ENCODE measurements at regions not wholly inside any gene's neighbourhood (a gene's known extent, or its start where the extent isn't known, plus 50 kb on each side); places are given as distances from the start of the nearest gene placed in this dataset.
A peak's percentile ranks its signal among the peaks of the same experiment; 100 is the strongest.

DNA sequence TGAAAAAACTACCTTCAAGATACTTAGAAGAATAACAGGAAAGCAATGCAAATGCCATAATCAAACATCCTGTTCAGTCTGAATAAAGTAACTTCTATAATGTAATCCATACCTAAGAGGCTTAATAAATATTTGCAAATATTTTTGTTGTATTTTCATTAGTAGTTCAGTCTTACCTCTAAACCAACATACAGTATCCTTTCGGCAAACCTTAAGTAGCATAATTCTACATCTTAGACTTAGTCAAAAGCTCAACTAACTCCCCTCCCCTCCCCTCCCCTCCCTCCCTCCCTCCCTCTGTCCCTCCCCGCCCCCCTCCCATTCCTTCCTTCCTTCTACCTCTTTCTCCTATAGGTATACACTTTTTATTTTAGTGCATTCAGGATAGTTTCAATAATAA lies 1373.2 kb downstream of the SUCLG1 start:
- ChIA-PET POLR2A (ENCODE audit: low non-redundant PET) (no interaction called here), CTCF (no interaction called here)
- Histone ChIP-seq H3K4me1 (ENCODE audit: insufficient read depth, low read length, poor library complexity, severe bottlenecking) (no peaks in the 10 kb centered on the region), H3K27me3 (replicated peaks; ENCODE audit: insufficient read depth, low read depth, low read length, poor library complexity) (no peaks in the 10 kb centered on the region), H3K9me3 (ENCODE audit: low read depth, low read length, poor library complexity, severe bottlenecking) (peaks cover 5% of the 10 kb centered on the region), H3K27ac (ENCODE audit: low read depth, low read length, poor library complexity, severe bottlenecking) (no peak overlapping the region), H3K4me3 (ENCODE audit: low read depth, low read length, poor library complexity, severe bottlenecking) (no peak overlapping the region), H3K36me3 (ENCODE audit: insufficient read depth, low read length, poor library complexity, severe bottlenecking) (no peaks in the 10 kb centered on the region)
- intact Hi-C loops (cut with micrococcal nuclease; ENCODE audit: unreplicated experiment) = no loop called here
- no TSS peak for BruUV-seq (replicated peaks)
- TF ChIP-seq, protein P1, sequence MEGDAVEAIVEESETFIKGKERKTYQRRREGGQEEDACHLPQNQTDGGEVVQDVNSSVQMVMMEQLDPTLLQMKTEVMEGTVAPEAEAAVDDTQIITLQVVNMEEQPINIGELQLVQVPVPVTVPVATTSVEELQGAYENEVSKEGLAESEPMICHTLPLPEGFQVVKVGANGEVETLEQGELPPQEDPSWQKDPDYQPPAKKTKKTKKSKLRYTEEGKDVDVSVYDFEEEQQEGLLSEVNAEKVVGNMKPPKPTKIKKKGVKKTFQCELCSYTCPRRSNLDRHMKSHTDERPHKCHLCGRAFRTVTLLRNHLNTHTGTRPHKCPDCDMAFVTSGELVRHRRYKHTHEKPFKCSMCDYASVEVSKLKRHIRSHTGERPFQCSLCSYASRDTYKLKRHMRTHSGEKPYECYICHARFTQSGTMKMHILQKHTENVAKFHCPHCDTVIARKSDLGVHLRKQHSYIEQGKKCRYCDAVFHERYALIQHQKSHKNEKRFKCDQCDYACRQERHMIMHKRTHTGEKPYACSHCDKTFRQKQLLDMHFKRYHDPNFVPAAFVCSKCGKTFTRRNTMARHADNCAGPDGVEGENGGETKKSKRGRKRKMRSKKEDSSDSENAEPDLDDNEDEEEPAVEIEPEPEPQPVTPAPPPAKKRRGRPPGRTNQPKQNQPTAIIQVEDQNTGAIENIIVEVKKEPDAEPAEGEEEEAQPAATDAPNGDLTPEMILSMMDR (conservative IDR thresholded peaks at IDR 0.05; ENCODE audit: low read depth, low read length) = no peak
- TF ChIP-seq EZH2 (IDR thresholded peaks at IDR 0.05; ENCODE audit: borderline replicate concordance, low read depth, low read length, poor library complexity, severe bottlenecking) = no peak
- no peak for DNase-seq (ENCODE audit: low spot score)

DNA sequence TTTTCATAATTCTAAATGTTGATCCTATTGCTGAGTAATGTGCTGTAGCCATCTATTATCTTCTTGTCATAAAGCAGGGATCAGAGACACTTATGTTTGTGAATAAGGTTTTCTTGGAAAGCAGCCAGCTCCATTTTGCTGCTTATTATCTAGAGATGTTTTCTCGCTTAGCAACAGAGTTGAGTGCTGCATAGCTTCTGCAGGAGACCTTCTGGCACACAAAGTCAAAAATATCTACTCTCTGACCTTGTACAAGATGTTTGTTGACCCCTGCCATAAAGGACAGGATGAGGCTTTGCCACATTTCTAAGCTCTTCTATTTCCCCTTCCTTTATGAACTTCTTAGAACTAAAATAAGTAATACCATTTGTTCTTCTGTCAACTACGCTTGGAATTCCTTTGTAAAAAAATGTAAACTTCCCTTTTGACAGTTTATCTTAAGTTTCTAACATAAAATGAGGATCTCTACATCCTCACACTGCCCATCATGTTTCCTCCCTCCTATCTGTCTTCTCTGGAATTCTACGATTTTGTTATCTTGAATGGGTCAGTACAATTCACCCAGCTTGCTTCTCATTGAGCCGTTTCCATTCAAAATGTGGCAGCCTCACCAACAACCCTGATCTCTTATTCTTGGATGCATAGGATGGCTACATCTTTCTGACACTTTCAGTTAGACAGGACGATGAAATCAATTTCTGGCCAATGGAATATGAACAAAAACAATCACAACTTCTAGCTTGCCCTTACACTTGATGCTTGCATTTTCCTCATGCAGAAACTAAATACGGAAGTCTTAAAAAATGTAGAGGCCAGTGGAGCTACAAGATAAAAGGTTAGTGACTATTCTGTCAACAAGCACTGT lies 1377.0 kb downstream of the SUCLG1 start:
- Histone ChIP-seq H3K9me3 (ENCODE audit: low read depth, low read length, poor library complexity, severe bottlenecking) (peaks cover 10% of the 10 kb centered on the region), H3K4me3 (ENCODE audit: low read depth, low read length, poor library complexity, severe bottlenecking) (no peak overlapping the region), H3K4me1 (ENCODE audit: insufficient read depth, low read length, poor library complexity, severe bottlenecking) (no peaks in the 10 kb centered on the region), H3K36me3 (ENCODE audit: insufficient read depth, low read length, poor library complexity, severe bottlenecking) (no peaks in the 10 kb centered on the region), H3K27ac (ENCODE audit: low read depth, low read length, poor library complexity, severe bottlenecking) (no peak overlapping the region), H3K27me3 (replicated peaks; ENCODE audit: insufficient read depth, low read depth, low read length, poor library complexity) (no peaks in the 10 kb centered on the region)
- ChIA-PET CTCF (no interaction called here), POLR2A (ENCODE audit: low non-redundant PET) (no interaction called here)
- TF ChIP-seq, protein P1 (conservative IDR thresholded peaks at IDR 0.05; ENCODE audit: low read depth, low read length) = no peak
- TF ChIP-seq EZH2 (IDR thresholded peaks at IDR 0.05; ENCODE audit: borderline replicate concordance, low read depth, low read length, poor library complexity, severe bottlenecking) = no peak
- no TSS peak for BruUV-seq (replicated peaks)
- DNase-seq (ENCODE audit: low spot score) = peak; percentile 0
- intact Hi-C loops (cut with micrococcal nuclease; ENCODE audit: unreplicated experiment) = no loop called here

DNA sequence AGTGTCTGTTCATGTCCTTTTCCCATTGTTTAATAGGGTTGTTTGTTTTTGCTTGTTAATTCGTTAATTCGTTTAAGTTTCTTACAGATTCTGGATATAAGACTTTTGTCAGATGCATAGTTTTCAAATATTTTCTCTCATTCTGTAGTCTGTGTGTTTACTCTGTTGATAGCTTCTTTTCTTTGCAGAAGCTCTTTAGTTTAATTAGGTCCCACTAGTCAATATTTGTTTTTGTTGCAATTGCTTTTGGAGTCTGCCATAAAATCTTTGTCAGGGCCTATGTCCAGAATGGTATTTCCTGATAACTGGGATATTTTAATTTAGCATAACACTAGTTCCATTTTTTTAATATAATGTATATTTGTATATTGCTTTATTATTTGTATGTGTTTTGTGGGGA lies 1380.1 kb downstream of the SUCLG1 start:
- TF ChIP-seq, protein P1 (conservative IDR thresholded peaks at IDR 0.05; ENCODE audit: low read depth, low read length) = no peak
- no peak for TF ChIP-seq EZH2 (IDR thresholded peaks at IDR 0.05; ENCODE audit: borderline replicate concordance, low read depth, low read length, poor library complexity, severe bottlenecking)
- Histone ChIP-seq H3K36me3 (ENCODE audit: insufficient read depth, low read length, poor library complexity, severe bottlenecking) (no peaks in the 10 kb centered on the region), H3K4me3 (ENCODE audit: low read depth, low read length, poor library complexity, severe bottlenecking) (no peak overlapping the region), H3K27ac (ENCODE audit: low read depth, low read length, poor library complexity, severe bottlenecking) (no peak overlapping the region), H3K9me3 (ENCODE audit: low read depth, low read length, poor library complexity, severe bottlenecking) (peaks cover 31% of the 10 kb centered on the region), H3K4me1 (ENCODE audit: insufficient read depth, low read length, poor library complexity, severe bottlenecking) (no peaks in the 10 kb centered on the region), H3K27me3 (replicated peaks; ENCODE audit: insufficient read depth, low read depth, low read length, poor library complexity) (no peaks in the 10 kb centered on the region)
- BruUV-seq (replicated peaks) = no TSS peak
- no peak for DNase-seq (ENCODE audit: low spot score)
- CTCF ChIA-PET = no interaction called here
- POLR2A ChIA-PET (ENCODE audit: low non-redundant PET) = no interaction called here
- intact Hi-C loops (cut with micrococcal nuclease; ENCODE audit: unreplicated experiment) = no loop called here

Data from A673 (cell line).